Tibial nerve (tissue), 4 donors: ENCODE measurements at regions not wholly inside any gene's neighbourhood (a gene's known extent, or its start where the extent isn't known, plus 50 kb on each side); places are given as distances from the start of the nearest gene placed in this dataset.
A peak's percentile ranks its signal among the peaks of the same experiment; 100 is the strongest.

Experiments
- DNase-seq, 2 donors: peaks; one replicate each; pipeline ENCODE4 v3.0.0-alpha.2; 2019; ENCODE audit warnings: low spot score in 2 of 2
- H3K27ac ChIP-seq, 4 donors: fragments of 200-600 bp; sonication (generic) in 3 of 4; one replicate each; pipeline ENCODE4 v1.5.1; 2017 to 2019; ENCODE audit warnings: mild to moderate bottlenecking in 1 of 4
- H3K27me3 ChIP-seq, 2 donors: fragments of 200-600 bp; sonication (generic) in 1 of 2; one replicate each; pipeline versions ENCODE4 v1.5.1 to v1.6.0; 2017 to 2019
- H3K36me3 ChIP-seq, 3 donors: fragments of 200-600 bp; sonication (generic); one replicate each; pipeline ENCODE4 v1.5.1; 2018 to 2019
- H3K4me1 ChIP-seq, 4 donors: fragments of 200-600 bp; sonication (generic) in 3 of 4; one replicate each; pipeline ENCODE4 v1.5.1; 2017 to 2019
- H3K4me3 ChIP-seq, 4 donors: fragments of 200-600 bp; sonication (generic) in 3 of 4; one replicate each; pipeline ENCODE4 v1.5.1; 2017 to 2019; ENCODE audit warnings: mild to moderate bottlenecking in 1 of 4, moderate library complexity in 1 of 4
- H3K9me3 ChIP-seq, 4 donors: fragments of 200-600 bp; sonication (generic) in 3 of 4; one replicate each; pipeline ENCODE4 v1.5.1; 2017 to 2019
- EP300 ChIP-seq, 2 donors: sonication (generic); formaldehyde crosslinking; IDR thresholded peaks; one replicate each; pipeline ENCODE4 v1.6.1; 2017; ENCODE audit warnings: antibody characterized with exemption in 2 of 2, mild to moderate bottlenecking in 1 of 2
- POLR2A ChIP-seq, 2 donors: fragments of 450-650 bp; IDR thresholded peaks; one replicate each; pipeline ENCODE4 v1.6.1; 2017; ENCODE audit warnings: antibody characterized with exemption in 2 of 2, mild to moderate bottlenecking in 2 of 2, moderate library complexity in 2 of 2
- WGBS, 2 donors: methylation state at CpG; one replicate each; pipeline ENCODE4 v1.1.5; 2018; 5-methylcytosine and 5-hydroxymethylcytosine counted together
- TF ChIP-seq, protein P1 (sequence below), 5 experiments: fragments of 200-600 bp in 3 of 5; fragments of 450-650 bp in 2 of 5; sonication (generic) in 3 of 5; IDR thresholded peaks; one replicate each; pipeline ENCODE4 v1.5.1; 2016 to 2019; ENCODE audit warnings: antibody characterized with exemption in 5 of 5, mild to moderate bottlenecking in 3 of 5, moderate library complexity in 2 of 5

GRCh38 chr14:71437870-71438269 lies 494.4 kb upstream of the RGS6 start:
- no peaks in the 10 kb centered on the region for H3K27me3 ChIP-seq
- no peak overlapping the region for H3K4me3 ChIP-seq
- no peak for DNase-seq
- TF ChIP-seq, protein P1, sequence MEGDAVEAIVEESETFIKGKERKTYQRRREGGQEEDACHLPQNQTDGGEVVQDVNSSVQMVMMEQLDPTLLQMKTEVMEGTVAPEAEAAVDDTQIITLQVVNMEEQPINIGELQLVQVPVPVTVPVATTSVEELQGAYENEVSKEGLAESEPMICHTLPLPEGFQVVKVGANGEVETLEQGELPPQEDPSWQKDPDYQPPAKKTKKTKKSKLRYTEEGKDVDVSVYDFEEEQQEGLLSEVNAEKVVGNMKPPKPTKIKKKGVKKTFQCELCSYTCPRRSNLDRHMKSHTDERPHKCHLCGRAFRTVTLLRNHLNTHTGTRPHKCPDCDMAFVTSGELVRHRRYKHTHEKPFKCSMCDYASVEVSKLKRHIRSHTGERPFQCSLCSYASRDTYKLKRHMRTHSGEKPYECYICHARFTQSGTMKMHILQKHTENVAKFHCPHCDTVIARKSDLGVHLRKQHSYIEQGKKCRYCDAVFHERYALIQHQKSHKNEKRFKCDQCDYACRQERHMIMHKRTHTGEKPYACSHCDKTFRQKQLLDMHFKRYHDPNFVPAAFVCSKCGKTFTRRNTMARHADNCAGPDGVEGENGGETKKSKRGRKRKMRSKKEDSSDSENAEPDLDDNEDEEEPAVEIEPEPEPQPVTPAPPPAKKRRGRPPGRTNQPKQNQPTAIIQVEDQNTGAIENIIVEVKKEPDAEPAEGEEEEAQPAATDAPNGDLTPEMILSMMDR (IDR thresholded peaks at IDR 0.05): no peak
- TF ChIP-seq EP300 (IDR thresholded peaks at IDR 0.05) (no peak), POLR2A (IDR thresholded peaks at IDR 0.05) (no peak)
- H3K4me1 ChIP-seq: peaks cover 0 to 46% (median 11%) of the 10 kb centered on the region in 4 donors
- H3K36me3 ChIP-seq: no peaks in the 10 kb centered on the region
- peak overlapping the region in 2 of 4 donors; percentile 53 to 64 for H3K27ac ChIP-seq
- WGBS, 2 donors: 84% methylated on average over 4 of the region's 4 CpGs
- no peaks in the 10 kb centered on the region for H3K9me3 ChIP-seq

- Histone ChIP-seq H3K9me3 (no peaks in the 10 kb centered on the region), H3K4me3 (no peak overlapping the region), H3K27me3 (no peaks in the 10 kb centered on the region), H3K27ac (peak overlapping the region in 2 of 4 donors; percentile 53 to 64), H3K4me1 (peaks cover 0 to 55% (median 11%) of the 10 kb centered on the region in 4 donors), H3K36me3 (no peaks in the 10 kb centered on the region)
- TF ChIP-seq, protein P1 (IDR thresholded peaks at IDR 0.05): no peak
- TF ChIP-seq POLR2A (IDR thresholded peaks at IDR 0.05) (no peak), EP300 (IDR thresholded peaks at IDR 0.05) (no peak)
- DNase-seq: no peak
- whole genome bisulfite sequencing, 2 donors: 6 to 12% methylated on average over 2 of the region's 2 CpGs
Measured at GRCh38 chr14:71438684-71439083, 493.5 kb upstream of the RGS6 start.

DNA sequence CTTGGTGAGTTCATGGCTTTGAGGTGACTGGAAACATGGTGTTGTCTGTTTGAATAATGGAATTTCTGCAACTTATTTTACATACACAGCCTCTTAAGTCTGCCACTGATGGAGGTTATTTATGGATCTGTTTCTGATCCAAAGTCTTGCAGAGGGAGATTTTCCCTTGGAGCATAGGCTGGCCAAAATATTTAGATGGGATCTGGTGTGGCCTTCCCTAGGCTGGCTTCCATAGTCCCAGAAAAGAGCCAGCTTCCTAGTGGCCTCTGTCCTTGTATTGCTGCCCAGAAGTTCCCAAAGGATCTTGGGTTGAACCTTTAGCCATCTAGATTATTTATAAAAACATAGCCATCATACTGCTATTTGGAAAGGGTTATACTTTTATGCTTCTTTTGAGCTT lies 491.1 kb upstream of the RGS6 start:
- H3K9me3 ChIP-seq: no peaks in the 10 kb centered on the region
- no peaks in the 10 kb centered on the region for H3K27me3 ChIP-seq
- no peaks in the 10 kb centered on the region for H3K36me3 ChIP-seq
- peak overlapping the region in 2 of 4 donors; percentile 4 to 39 for H3K27ac ChIP-seq
- TF ChIP-seq, protein P1 (IDR thresholded peaks at IDR 0.05): no peak
- no peak for TF ChIP-seq POLR2A (IDR thresholded peaks at IDR 0.05)
- TF ChIP-seq EP300 (IDR thresholded peaks at IDR 0.05): no peak
- no peak overlapping the region for H3K4me3 ChIP-seq
- no peak for DNase-seq
- H3K4me1 ChIP-seq: peaks cover 0 to 76% (median 13%) of the 10 kb centered on the region in 4 donors

GRCh38 chr14:71444030-71444822 lies 488.0 kb upstream of the RGS6 start:
- H3K36me3 ChIP-seq: no peaks in the 10 kb centered on the region
- 68 to 72% methylated on average over 8 of the region's 8 CpGs for WGBS, 2 donors
- H3K9me3 ChIP-seq: no peaks in the 10 kb centered on the region
- no peaks in the 10 kb centered on the region for H3K27me3 ChIP-seq
- TF ChIP-seq, protein P1 (IDR thresholded peaks at IDR 0.05): no peak
- no peak for TF ChIP-seq POLR2A (IDR thresholded peaks at IDR 0.05)
- no peak for TF ChIP-seq EP300 (IDR thresholded peaks at IDR 0.05)
- no peak overlapping the region for H3K4me3 ChIP-seq
- no peak for DNase-seq
- H3K27ac ChIP-seq: peak overlapping the region in 1 of 4 donors; percentile 54
- H3K4me1 ChIP-seq: peaks cover 0 to 66% (median 7%) of the 10 kb centered on the region in 4 donors
